GM23248 (cell line): ENCODE measurements at regions not wholly inside any gene's neighbourhood (a gene's known extent, or its start where the extent isn't known, plus 50 kb on each side); places are given as distances from the start of the nearest gene placed in this dataset.

Experiments
- EZH2 ChIP-seq: fragments of 200-600 bp; sonication (generic); IDR thresholded peaks from 2 replicates; pipeline ENCODE4 v1.6.1; 2018; ENCODE audit warnings: antibody characterized with exemption, mild to moderate bottlenecking; ENCODE audit not compliant: insufficient read depth, poor library complexity, severe bottlenecking
- EZH2phosphoT487 ChIP-seq: fragments of 200-600 bp; sonication (generic); IDR thresholded peaks from 2 replicates; pipeline ENCODE4 v1.6.1; 2018; ENCODE audit warnings: antibody characterized with exemption, moderate library complexity, mild to moderate bottlenecking, low read depth; ENCODE audit not compliant: insufficient read depth

DNA sequence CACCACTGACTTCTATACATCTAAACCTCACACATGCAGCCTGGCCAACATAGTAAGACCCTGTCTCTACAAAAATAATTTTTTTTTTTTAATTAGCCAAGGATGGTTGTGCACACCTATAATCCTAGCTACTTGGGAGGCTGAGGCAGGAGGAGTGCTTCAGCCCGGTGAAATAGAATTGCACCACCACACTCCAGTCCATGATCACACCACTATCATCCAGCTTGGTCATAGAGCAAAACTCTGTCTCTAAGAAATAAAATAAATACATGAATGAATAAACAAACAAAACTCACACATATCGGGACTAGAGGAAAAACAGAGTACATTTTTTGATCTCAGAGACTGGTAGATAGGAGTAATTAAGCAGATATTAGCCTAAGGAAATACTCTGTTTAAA is 66.6 kb upstream of the PDE5A start:
- TF ChIP-seq EZH2 (no peak), EZH2phosphoT487 (no peak)
